Fibroblast of lung (primary cell): ENCODE measurements at regions not wholly inside any gene's neighbourhood (a gene's known extent, or its start where the extent isn't known, plus 50 kb on each side); places are given as distances from the start of the nearest gene placed in this dataset.
"Not testable (repeated sequence)": the region's sequence is repeated elsewhere in the genome, so short reads cannot be mapped to it uniquely, and the experiment has no call there.

Experiments used
- DNase-seq, 2 donors: peaks; one replicate each; pipeline versions ENCODE4 v3.0.0 to v3.0.0-alpha.2; 2010; ENCODE audit warnings: low read depth in 2 of 2
- H2AFZ ChIP-seq: 2 replicates; pipeline ENCODE4 v1.5.1; 2012; ENCODE audit warnings: low read length, control low read depth, inconsistent platforms
- H3K27ac ChIP-seq: 2 replicates; pipeline ENCODE4 v1.5.1; 2011; ENCODE audit warnings: low read length, control low read depth; ENCODE audit not compliant: insufficient read depth
- H3K27me3 ChIP-seq: 2 replicates; pipeline ENCODE4 v1.5.1; 2011; ENCODE audit warnings: mild to moderate bottlenecking, low read length; ENCODE audit not compliant: control insufficient read depth, insufficient read depth
- H3K36me3 ChIP-seq: 2 replicates; pipeline ENCODE4 v1.5.1; 2011; ENCODE audit warnings: low read length; ENCODE audit not compliant: control insufficient read depth, insufficient read depth
- H3K4me1 ChIP-seq: 2 replicates; pipeline ENCODE4 v1.5.1; 2011; ENCODE audit warnings: low read length; ENCODE audit not compliant: control insufficient read depth, insufficient read depth; ENCODE audit errors: extremely low read depth
- H3K4me2 ChIP-seq: 2 replicates; pipeline ENCODE4 v1.5.1; 2011; ENCODE audit warnings: low read length, control low read depth; ENCODE audit not compliant: insufficient read depth; ENCODE audit errors: extremely low read depth
- H3K4me3 ChIP-seq, 4 experiments: fragments of 200-600 bp in 1 of 4; sonication (generic) in 1 of 4; replicated peaks in 1 of 4; 2 replicates each; pipeline ENCODE4 v1.5.1; 2011 to 2016; ENCODE audit warnings: low read length in 4 of 4, low read depth in 3 of 4, mild to moderate bottlenecking in 3 of 4, control low read depth in 2 of 4, inconsistent platforms in 1 of 4, mixed read lengths in 1 of 4; ENCODE audit not compliant: insufficient read depth in 1 of 4; ENCODE audit errors: control extremely low read depth in 1 of 4
- H3K79me2 ChIP-seq: 2 replicates; pipeline ENCODE4 v1.5.1; 2012; ENCODE audit warnings: mild to moderate bottlenecking, low read length, inconsistent platforms; ENCODE audit not compliant: control insufficient read depth, insufficient read depth
- H3K9ac ChIP-seq: 2 replicates; pipeline ENCODE4 v1.5.1; 2011; ENCODE audit warnings: mild to moderate bottlenecking, low read length, control low read depth; ENCODE audit not compliant: insufficient read depth
- H3K9me3 ChIP-seq: 2 replicates; pipeline ENCODE4 v1.5.1; 2012; ENCODE audit warnings: low read depth, low read length; ENCODE audit not compliant: control insufficient read depth, insufficient read depth
- H4K20me1 ChIP-seq: 2 replicates; pipeline ENCODE4 v1.5.1; 2011; ENCODE audit warnings: low read length; ENCODE audit not compliant: control insufficient read depth, insufficient read depth; ENCODE audit errors: extremely low read depth
- CTCF ChIP-seq, 2 donors: IDR thresholded peaks in 1 of 2; conservative IDR thresholded peaks in 1 of 2; 1 replicate in 1 of 2; 2 replicates in 1 of 2; pipeline ENCODE4 v1.5.1; 2011 to 2012; ENCODE audit warnings: low read length in 2 of 2, control low read depth in 1 of 2, inconsistent platforms in 1 of 2, low read depth in 1 of 2, mild to moderate bottlenecking in 1 of 2
- EZH2 ChIP-seq: IDR thresholded peaks from 2 replicates; pipeline ENCODE4 v1.5.1; 2012; ENCODE audit warnings: low read length, control low read depth, mild to moderate bottlenecking; ENCODE audit errors: missing control alignments

GRCh38 chr20:16865406-16865805, 117.2 kb downstream of the OTOR start:
- H3K4me2 ChIP-seq: no peak overlapping the region
- no peaks in the 10 kb centered on the region for H3K4me1 ChIP-seq
- no peaks in the 10 kb centered on the region for H3K27me3 ChIP-seq
- no peaks in the 10 kb centered on the region for H4K20me1 ChIP-seq
- TF ChIP-seq CTCF (conservative IDR thresholded peaks at IDR 0.05 in 1 of 2, IDR thresholded peaks at IDR 0.05 in 1 of 2; ENCODE audit: low read depth in 1 of 2, low read length in 2 of 2) (no peak), EZH2 (no peak)
- no peak overlapping the region for H3K27ac ChIP-seq
- no peaks in the 10 kb centered on the region for H3K9me3 ChIP-seq
- H3K36me3 ChIP-seq: no peaks in the 10 kb centered on the region
- no peak overlapping the region for H2AFZ ChIP-seq
- H3K9ac ChIP-seq: no peak overlapping the region
- no peak for DNase-seq
- no peak overlapping the region for H3K4me3 ChIP-seq
- no peaks in the 10 kb centered on the region for H3K79me2 ChIP-seq

GRCh38 chr20:16873124-16873523, 125.0 kb downstream of the OTOR start:
- H3K4me3 ChIP-seq, H3K4me2 ChIP-seq, H3K36me3 ChIP-seq, H3K79me2 ChIP-seq, H2AFZ ChIP-seq, H3K4me1 ChIP-seq, H3K9me3 ChIP-seq, H3K27ac ChIP-seq, H3K9ac ChIP-seq, H4K20me1 ChIP-seq, H3K27me3 ChIP-seq, DNase-seq: not testable (repeated sequence)

DNA sequence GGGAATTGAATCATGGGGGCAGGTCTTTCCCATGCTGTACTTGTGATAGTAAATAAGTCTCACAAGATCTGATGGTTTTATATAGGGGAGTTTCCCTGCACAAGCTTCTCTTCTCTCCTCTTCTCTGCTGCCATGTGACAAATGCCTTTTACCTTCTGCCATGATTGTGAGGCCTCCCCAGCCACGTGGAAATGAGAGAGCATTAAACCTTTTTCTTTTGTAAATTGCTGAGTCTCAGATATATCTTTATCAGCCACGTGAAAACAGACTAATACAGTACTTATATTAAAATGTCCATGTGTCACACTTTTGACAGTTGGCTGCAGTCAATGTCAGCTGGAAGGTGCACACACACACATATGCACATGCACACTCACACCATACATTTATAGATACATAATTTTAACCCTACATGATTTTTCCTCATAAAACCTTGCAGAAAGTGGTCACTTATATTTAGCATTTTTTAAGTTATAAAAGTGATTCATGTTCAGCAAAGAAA, 128.9 kb downstream of the OTOR start:
- DNase-seq: no peak
- Histone ChIP-seq H3K4me2 (no peak overlapping the region), H3K36me3 (no peaks in the 10 kb centered on the region), H3K27ac (no peak overlapping the region), H2AFZ (no peak overlapping the region), H3K4me3 (no peak overlapping the region), H3K4me1 (no peaks in the 10 kb centered on the region), H3K9ac (no peak overlapping the region), H3K9me3 (no peaks in the 10 kb centered on the region), H4K20me1 (no peaks in the 10 kb centered on the region), H3K79me2 (no peaks in the 10 kb centered on the region), H3K27me3 (no peaks in the 10 kb centered on the region)
- TF ChIP-seq EZH2: no peak
- no peak for TF ChIP-seq CTCF (conservative IDR thresholded peaks at IDR 0.05 in 1 of 2, IDR thresholded peaks at IDR 0.05 in 1 of 2; ENCODE audit: low read depth in 1 of 2, low read length in 2 of 2)
